ENCODE measurements at regions not wholly inside any gene's neighbourhood (a gene's known extent, or its start where the extent isn't known, plus 50 kb on each side); places are given as distances from the start of the nearest gene placed in this dataset.

- peaks cover 4% of the 10 kb centered on the region for H3K9me3 ChIP-seq
- no peaks in the 10 kb centered on the region for H3K36me3 ChIP-seq
- no peaks in the 10 kb centered on the region for H3K4me1 ChIP-seq
- no peak overlapping the region for H3K4me3 ChIP-seq
- no peak for DNase-seq (ENCODE audit: low spot score in 2 of 2)
- 83% methylated on average over 2 of the region's 2 CpGs for WGBS
- no peak overlapping the region for H3K27ac ChIP-seq
- H3K27me3 ChIP-seq: no peaks in the 10 kb centered on the region
- TF ChIP-seq CTCF (IDR thresholded peaks at IDR 0.05) (no peak), EP300 (IDR thresholded peaks at IDR 0.05) (no peak), POLR2A (IDR thresholded peaks at IDR 0.05) (no peak), POLR2AphosphoS5 (IDR thresholded peaks at IDR 0.05) (no peak)
Observed at GRCh38 chr7:32191305-32191704, 121.1 kb upstream of the PDE1C start.

- Histone ChIP-seq H3K27ac (no peak overlapping the region), H3K4me3 (no peak overlapping the region), H3K36me3 (no peaks in the 10 kb centered on the region), H3K9me3 (no peaks in the 10 kb centered on the region), H3K27me3 (no peaks in the 10 kb centered on the region), H3K4me1 (no peaks in the 10 kb centered on the region)
- no peak for DNase-seq (ENCODE audit: low spot score in 2 of 2)
- 28% methylated on average over 1 of the region's 1 CpG for WGBS
- TF ChIP-seq CTCF (IDR thresholded peaks at IDR 0.05) (no peak), POLR2AphosphoS5 (IDR thresholded peaks at IDR 0.05) (no peak), EP300 (IDR thresholded peaks at IDR 0.05) (no peak), POLR2A (IDR thresholded peaks at IDR 0.05) (no peak)
Observed at GRCh38 chr7:32179567-32179966, 109.4 kb upstream of the PDE1C start.

- WGBS: 72% methylated on average over 7 of the region's 7 CpGs
- no peak for DNase-seq (ENCODE audit: low spot score in 2 of 2)
- TF ChIP-seq CTCF (IDR thresholded peaks at IDR 0.05): no peak
- H3K4me3 ChIP-seq: no peak overlapping the region
- H3K27ac ChIP-seq: no peak overlapping the region
- H3K27me3 ChIP-seq: no peaks in the 10 kb centered on the region
- H3K4me1 ChIP-seq: no peaks in the 10 kb centered on the region
- H3K36me3 ChIP-seq: no peaks in the 10 kb centered on the region
- H3K9me3 ChIP-seq: no peaks in the 10 kb centered on the region
Observed at GRCh38 chr7:32178677-32179366, 108.6 kb upstream of the PDE1C start.

GRCh38 chr7:32177232-32177631 lies 107.0 kb upstream of the PDE1C start:
- H3K4me3 ChIP-seq: no peak overlapping the region
- no peak for DNase-seq (ENCODE audit: low spot score in 2 of 2)
- no peaks in the 10 kb centered on the region for H3K4me1 ChIP-seq
- no peak overlapping the region for H3K27ac ChIP-seq
- no peaks in the 10 kb centered on the region for H3K36me3 ChIP-seq
- 51% methylated on average over 6 of the region's 6 CpGs for WGBS
- no peaks in the 10 kb centered on the region for H3K9me3 ChIP-seq
- no peaks in the 10 kb centered on the region for H3K27me3 ChIP-seq
- TF ChIP-seq CTCF (IDR thresholded peaks at IDR 0.05) (no peak), EP300 (IDR thresholded peaks at IDR 0.05) (no peak), POLR2AphosphoS5 (IDR thresholded peaks at IDR 0.05) (no peak), POLR2A (IDR thresholded peaks at IDR 0.05) (no peak)

GRCh38 chr7:32175099-32175498 lies 104.9 kb upstream of the PDE1C start:
- 93% methylated on average over 2 of the region's 2 CpGs for WGBS

More at GRCh38 chr7:32175099-32175498, 104.9 kb upstream of the PDE1C start:
- Histone ChIP-seq H3K27ac (no peak overlapping the region), H3K4me1 (no peaks in the 10 kb centered on the region), H3K27me3 (no peaks in the 10 kb centered on the region), H3K9me3 (no peaks in the 10 kb centered on the region), H3K4me3 (no peak overlapping the region), H3K36me3 (no peaks in the 10 kb centered on the region)
- no peak for TF ChIP-seq POLR2A (IDR thresholded peaks at IDR 0.05)
- TF ChIP-seq EP300 (IDR thresholded peaks at IDR 0.05): no peak
- TF ChIP-seq POLR2AphosphoS5 (IDR thresholded peaks at IDR 0.05): no peak
- TF ChIP-seq CTCF (IDR thresholded peaks at IDR 0.05): no peak
- DNase-seq (ENCODE audit: low spot score in 2 of 2): no peak

All from suprapubic skin (tissue), 4 donors.